GM19452 (cell line): ENCODE measurements at regions not wholly inside any gene's neighbourhood (a gene's known extent, or its start where the extent isn't known, plus 50 kb on each side); places are given as distances from the start of the nearest gene placed in this dataset.

Experiments used
- ATAC-seq: cut with Tn5 transposase; IDR thresholded peaks from one replicate; pipeline ENCODE4 v1.9.1; 2021; ENCODE audit not compliant: unreplicated experiment

GRCh38 chr1:228823200-228823599, 87.9 kb downstream of the RHOU start:
- ATAC-seq, result no peak

GRCh38 chr1:228824366-228824765, 89.1 kb downstream of the RHOU start:
- no peak for ATAC-seq

- ATAC-seq, result no peak
These were observed 89.8 kb downstream of the RHOU start for GRCh38 chr1:228825041-228825440.

- ATAC-seq, result peak; percentile 78
These were observed 90.7 kb downstream of the RHOU start for GRCh38 chr1:228825840-228826484.

GRCh38 chr1:228827019-228827418, 91.7 kb downstream of the RHOU start:
- ATAC-seq, result no peak

- ATAC-seq, result no peak
These were observed 92.9 kb downstream of the RHOU start for GRCh38 chr1:228828151-228828550.

GRCh38 chr1:228830185-228830953, 95.1 kb downstream of the RHOU start:
- no peak for ATAC-seq

- peak; percentile 77 for ATAC-seq
These were observed 95.7 kb downstream of the RHOU start for GRCh38 chr1:228830954-228831481.

- ATAC-seq, result no peak
These were observed 98.8 kb downstream of the RHOU start for GRCh38 chr1:228833911-228834688.

GRCh38 chr1:228835456-228835855, 100.2 kb downstream of the RHOU start:
- ATAC-seq, result no peak

GRCh38 chr1:228835911-228836310, 100.6 kb downstream of the RHOU start:
- no peak for ATAC-seq

- no peak for ATAC-seq
These were observed 101.1 kb downstream of the RHOU start for GRCh38 chr1:228836427-228836826.

GRCh38 chr1:228837032-228837431, 101.8 kb downstream of the RHOU start:
- no peak for ATAC-seq

- peak; percentile 72 for ATAC-seq
These were observed 102.8 kb downstream of the RHOU start for GRCh38 chr1:228837817-228838716.

GRCh38 chr1:228838717-228839500, 103.6 kb downstream of the RHOU start:
- no peak for ATAC-seq

GRCh38 chr1:228839656-228840055, 104.4 kb downstream of the RHOU start:
- ATAC-seq, result no peak

- no peak for ATAC-seq
These were observed 106.4 kb downstream of the RHOU start for GRCh38 chr1:228841632-228842031.

GRCh38 chr1:228842094-228842775, 107.0 kb downstream of the RHOU start:
- ATAC-seq, result no peak

GRCh38 chr1:228845101-228845500, 109.8 kb downstream of the RHOU start:
- ATAC-seq, result no peak
